ENCODE measurements at regions not wholly inside any gene's neighbourhood (a gene's known extent, or its start where the extent isn't known, plus 50 kb on each side); places are given as distances from the start of the nearest gene placed in this dataset.
"Not testable (repeated sequence)": the region's sequence is repeated elsewhere in the genome, so short reads cannot be mapped to it uniquely, and the experiment has no call there.

- Histone ChIP-seq H3K36me3 (no peaks in the 10 kb centered on the region), H3K27me3 (no peaks in the 10 kb centered on the region), H3K4me1 (no peaks in the 10 kb centered on the region), H3K27ac (no peak overlapping the region), H3K9me3 (no peaks in the 10 kb centered on the region), H3K4me3 (no peak overlapping the region)
- TF ChIP-seq CTCF (IDR thresholded peaks at IDR 0.05) = no peak
- no peak for DNase-seq (ENCODE audit: low spot score in 2 of 2)
- intact Hi-C loops (cut with DNase I) = no loop called here
Observed at GRCh38 chr14:25298238-25298637, 248.3 kb upstream of the STXBP6 start.

- H3K36me3 ChIP-seq; DNase-seq (ENCODE audit: low spot score in 2 of 2); H3K9me3 ChIP-seq; H3K27ac ChIP-seq; intact Hi-C loops (cut with DNase I); H3K27me3 ChIP-seq; H3K4me3 ChIP-seq; H3K4me1 ChIP-seq: not testable (repeated sequence)
Observed at GRCh38 chr14:25290154-25290553, 240.2 kb upstream of the STXBP6 start.

GRCh38 chr14:25274529-25274928 is 224.6 kb upstream of the STXBP6 start:
- TF ChIP-seq CTCF (IDR thresholded peaks at IDR 0.05) = no peak
- Histone ChIP-seq H3K4me1 (no peaks in the 10 kb centered on the region), H3K4me3 (no peak overlapping the region), H3K27me3 (no peaks in the 10 kb centered on the region), H3K9me3 (no peaks in the 10 kb centered on the region), H3K27ac (no peak overlapping the region), H3K36me3 (no peaks in the 10 kb centered on the region)
- intact Hi-C loops (cut with DNase I) = no loop called here
- no peak for DNase-seq (ENCODE audit: low spot score in 2 of 2)

- Histone ChIP-seq H3K4me3 (no peak overlapping the region), H3K27ac (no peak overlapping the region), H3K4me1 (no peaks in the 10 kb centered on the region), H3K36me3 (no peaks in the 10 kb centered on the region), H3K9me3 (no peaks in the 10 kb centered on the region), H3K27me3 (no peaks in the 10 kb centered on the region)
- intact Hi-C loops (cut with DNase I) = no loop called here
- no peak for DNase-seq (ENCODE audit: low spot score in 2 of 2)
- no peak for TF ChIP-seq CTCF (IDR thresholded peaks at IDR 0.05)
Observed at GRCh38 chr14:25267186-25267585, 217.2 kb upstream of the STXBP6 start.

GRCh38 chr14:25259470-25259869 is 209.5 kb upstream of the STXBP6 start:
- no peak for DNase-seq (ENCODE audit: low spot score in 2 of 2)
- no peaks in the 10 kb centered on the region for H3K27me3 ChIP-seq
- TF ChIP-seq CTCF (IDR thresholded peaks at IDR 0.05) = no peak
- H3K36me3 ChIP-seq = no peaks in the 10 kb centered on the region
- no peaks in the 10 kb centered on the region for H3K4me1 ChIP-seq
- H3K27ac ChIP-seq = no peak overlapping the region
- intact Hi-C loops (cut with DNase I) = no loop called here
- no peak overlapping the region for H3K4me3 ChIP-seq
- H3K9me3 ChIP-seq = no peaks in the 10 kb centered on the region

- no peak for TF ChIP-seq CTCF (IDR thresholded peaks at IDR 0.05)
- intact Hi-C loops (cut with DNase I) = no loop called here
Observed at GRCh38 chr14:25252793-25253192, 202.8 kb upstream of the STXBP6 start.

More at GRCh38 chr14:25252793-25253192, 202.8 kb upstream of the STXBP6 start:
- Histone ChIP-seq H3K36me3 (no peaks in the 10 kb centered on the region), H3K27me3 (no peaks in the 10 kb centered on the region), H3K9me3 (no peaks in the 10 kb centered on the region), H3K4me1 (no peaks in the 10 kb centered on the region), H3K27ac (no peak overlapping the region), H3K4me3 (no peak overlapping the region)
- DNase-seq (ENCODE audit: low spot score in 2 of 2) = no peak

All from ascending aorta (tissue), 2 donors.